Activated T-helper 17 cell treated with anti-CD3 and anti-CD28 coated beads, Interleukin-2, amount 50 U/mL, for 72 hours (primary cell): ENCODE measurements at regions not wholly inside any gene's neighbourhood (a gene's known extent, or its start where the extent isn't known, plus 50 kb on each side); places are given as distances from the start of the nearest gene placed in this dataset.
"Not testable (repeated sequence)": the region's sequence is repeated elsewhere in the genome, so short reads cannot be mapped to it uniquely, and the experiment has no call there.

Experiments
- ATAC-seq: fragments of 150-1000 bp; cut with Tn5 transposase; replicated peaks from 2 replicates; pipeline ENCODE4 v1.10.0; 2021; ENCODE audit warnings: mild to moderate bottlenecking, moderate library complexity
- H3K27ac Mint-ChIP-seq: one replicate; pipeline ENCODE4 v1.8.0; 2022; ENCODE audit warnings: mixed read lengths
- H3K27me3 Mint-ChIP-seq: one replicate; pipeline ENCODE4 v1.8.0; 2022; ENCODE audit warnings: mixed read lengths
- H3K36me3 Mint-ChIP-seq: one replicate; pipeline ENCODE4 v1.8.0; 2022; ENCODE audit warnings: low read depth, mild to moderate bottlenecking, mixed read lengths
- H3K4me1 Mint-ChIP-seq: one replicate; pipeline ENCODE4 v1.8.0; 2022; ENCODE audit warnings: mixed read lengths
- H3K4me3 Mint-ChIP-seq: one replicate; pipeline ENCODE4 v1.8.0; 2022; ENCODE audit warnings: mild to moderate bottlenecking, mixed read lengths
- H3K9me3 Mint-ChIP-seq: one replicate; pipeline ENCODE4 v1.8.0; 2022; ENCODE audit warnings: mixed read lengths

DNA sequence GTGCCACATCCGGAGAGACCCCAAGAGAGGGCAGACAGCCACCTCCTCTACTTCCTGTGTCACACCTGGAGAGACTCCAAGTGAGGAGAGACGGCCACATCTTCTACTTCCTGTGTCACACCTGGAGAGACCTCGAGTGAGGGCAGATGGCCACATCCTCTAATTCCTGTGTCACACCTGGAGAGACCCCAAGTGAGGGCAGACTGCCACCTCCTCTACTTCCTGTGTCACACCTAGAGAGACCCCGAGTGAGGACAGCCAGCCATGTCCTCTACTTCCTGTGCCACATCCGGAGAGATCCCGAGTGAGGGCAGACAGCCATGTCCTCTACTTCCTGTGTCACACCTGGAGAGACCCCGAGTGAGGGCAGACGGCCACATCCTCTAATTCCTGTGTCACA lies 150.7 kb upstream of the CDH4 start:
- not testable (repeated sequence) for H3K4me1 Mint-ChIP-seq, ATAC-seq, H3K4me3 Mint-ChIP-seq, H3K27ac Mint-ChIP-seq, H3K9me3 Mint-ChIP-seq, H3K36me3 Mint-ChIP-seq, H3K27me3 Mint-ChIP-seq

DNA sequence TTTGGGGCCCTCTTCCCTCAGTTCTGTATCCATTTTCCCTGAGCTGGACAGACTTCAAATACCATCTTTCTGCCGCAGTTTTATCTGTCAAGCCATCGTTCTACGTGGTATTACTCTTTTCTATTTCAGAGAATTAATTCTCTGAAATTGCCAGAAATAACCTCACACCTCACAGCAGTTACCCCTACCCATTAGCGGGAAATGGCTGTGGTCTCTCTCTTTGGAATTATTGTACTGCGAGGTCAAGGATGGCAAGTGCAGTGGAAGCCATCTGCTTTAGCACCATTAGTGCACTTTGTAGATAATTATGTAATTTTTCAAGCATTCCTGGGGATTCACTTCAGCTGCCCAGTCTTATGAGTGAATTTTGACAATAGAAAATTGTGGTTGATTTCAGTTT lies 147.8 kb upstream of the CDH4 start:
- Mint-ChIP-seq H3K27me3 (peaks cover 9% of the 10 kb centered on the region), H3K4me3 (no peak overlapping the region), H3K36me3 (no peaks in the 10 kb centered on the region), H3K9me3 (no peaks in the 10 kb centered on the region), H3K4me1 (no peaks in the 10 kb centered on the region), H3K27ac (no peak overlapping the region)
- ATAC-seq, result no peak

DNA sequence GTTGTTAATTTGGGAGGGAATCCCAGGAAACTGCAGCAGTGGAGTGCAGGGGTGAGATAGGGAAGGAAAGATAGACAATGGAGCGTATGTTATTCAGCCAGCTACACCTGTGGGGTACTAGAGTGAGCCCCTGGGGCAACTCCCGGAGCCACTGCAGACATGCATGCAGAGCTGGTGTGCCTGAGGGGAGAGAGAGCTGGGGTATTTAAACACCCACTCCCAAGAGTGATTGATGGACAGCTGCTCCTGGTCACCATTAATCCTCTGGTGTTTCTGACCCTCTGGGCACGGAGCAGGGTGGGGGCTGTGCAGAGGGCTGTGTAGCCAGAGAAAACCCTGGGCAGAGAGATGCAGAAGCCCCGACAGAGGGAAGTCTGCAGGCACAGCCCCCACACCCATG lies 146.7 kb upstream of the CDH4 start:
- Mint-ChIP-seq H3K27me3 (peaks cover 9% of the 10 kb centered on the region), H3K4me3 (no peak overlapping the region), H3K27ac (no peak overlapping the region), H3K36me3 (no peaks in the 10 kb centered on the region), H3K4me1 (no peaks in the 10 kb centered on the region), H3K9me3 (no peaks in the 10 kb centered on the region)
- ATAC-seq, result no peak

DNA sequence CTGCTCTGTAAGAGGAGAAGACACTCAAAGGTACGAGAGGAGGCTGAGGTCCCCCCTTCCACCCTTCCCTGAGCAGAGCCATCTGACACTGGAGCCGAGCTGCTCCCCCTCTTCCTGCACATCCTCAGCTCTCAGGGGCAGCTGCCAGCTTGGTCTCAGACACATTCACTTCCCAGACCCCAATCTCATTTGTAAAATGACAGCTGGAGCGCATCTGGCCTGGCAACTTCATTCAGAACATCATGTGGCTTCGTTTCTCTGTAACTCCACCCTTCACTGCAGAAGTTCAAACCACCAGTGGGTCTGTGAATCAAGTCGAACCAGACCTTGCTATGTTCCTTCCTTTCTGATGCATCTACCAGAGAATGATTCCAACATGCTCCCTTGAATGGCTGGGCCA lies 145.6 kb upstream of the CDH4 start:
- peaks cover 9% of the 10 kb centered on the region for H3K27me3 Mint-ChIP-seq
- H3K27ac Mint-ChIP-seq, result no peak overlapping the region
- no peaks in the 10 kb centered on the region for H3K36me3 Mint-ChIP-seq
- H3K9me3 Mint-ChIP-seq, result no peaks in the 10 kb centered on the region
- no peaks in the 10 kb centered on the region for H3K4me1 Mint-ChIP-seq
- H3K4me3 Mint-ChIP-seq, result no peak overlapping the region
- ATAC-seq, result no peak

DNA sequence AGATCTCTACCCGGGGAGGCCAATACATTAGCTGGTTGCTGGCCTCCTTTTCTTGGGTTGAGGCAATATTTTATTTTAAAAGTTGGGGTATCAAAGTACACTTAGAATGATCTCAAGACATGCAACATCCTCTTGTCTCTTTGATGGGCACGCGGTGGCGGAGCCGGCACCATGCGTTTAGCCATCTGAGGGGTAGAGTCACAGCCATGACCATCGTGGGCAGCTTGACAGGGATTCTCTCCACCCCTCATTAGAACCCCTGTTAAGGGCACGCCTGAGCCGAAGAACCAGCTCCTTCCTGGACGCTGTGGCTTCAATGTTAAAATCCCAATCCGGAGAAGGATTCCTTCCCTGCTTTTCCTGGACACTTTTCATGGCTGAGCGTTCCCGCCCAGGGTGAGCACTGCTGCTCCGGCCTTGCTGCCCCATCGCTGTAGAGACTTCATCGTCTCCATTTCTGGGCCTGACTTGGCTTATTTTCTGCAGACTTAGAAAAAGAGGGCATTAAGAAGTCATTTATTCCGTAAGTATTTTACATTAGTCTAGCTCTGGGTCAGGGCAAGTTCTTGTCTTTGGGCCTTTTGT lies 142.7 kb upstream of the CDH4 start:
- Mint-ChIP-seq H3K27ac (no peak overlapping the region), H3K4me3 (no peak overlapping the region), H3K27me3 (peaks cover 9% of the 10 kb centered on the region), H3K4me1 (no peaks in the 10 kb centered on the region), H3K36me3 (no peaks in the 10 kb centered on the region), H3K9me3 (no peaks in the 10 kb centered on the region)
- no peak for ATAC-seq

DNA sequence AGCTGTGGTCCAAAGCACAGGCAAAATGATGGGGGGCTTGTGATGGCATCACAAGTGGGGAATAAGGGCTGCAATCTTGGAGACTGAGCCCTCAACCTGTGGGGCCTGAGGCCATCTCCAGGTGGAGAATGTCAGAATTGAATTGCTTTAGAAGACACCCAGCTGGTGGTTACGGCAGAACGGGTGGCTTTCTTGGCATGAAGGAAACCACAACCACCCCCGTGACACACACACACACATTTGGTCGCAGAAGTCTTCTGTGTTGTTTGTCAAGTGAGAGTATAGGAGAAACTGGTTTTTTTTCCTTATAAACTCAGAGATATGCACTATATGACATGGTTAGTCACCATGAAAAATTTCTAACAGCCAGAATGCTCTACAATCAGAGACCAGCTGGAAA lies 139.5 kb upstream of the CDH4 start:
- no peak overlapping the region for H3K4me3 Mint-ChIP-seq
- ATAC-seq, result no peak
- no peaks in the 10 kb centered on the region for H3K36me3 Mint-ChIP-seq
- H3K27ac Mint-ChIP-seq, result no peak overlapping the region
- H3K4me1 Mint-ChIP-seq, result no peaks in the 10 kb centered on the region
- H3K27me3 Mint-ChIP-seq, result peaks cover 4% of the 10 kb centered on the region
- H3K9me3 Mint-ChIP-seq, result no peaks in the 10 kb centered on the region

DNA sequence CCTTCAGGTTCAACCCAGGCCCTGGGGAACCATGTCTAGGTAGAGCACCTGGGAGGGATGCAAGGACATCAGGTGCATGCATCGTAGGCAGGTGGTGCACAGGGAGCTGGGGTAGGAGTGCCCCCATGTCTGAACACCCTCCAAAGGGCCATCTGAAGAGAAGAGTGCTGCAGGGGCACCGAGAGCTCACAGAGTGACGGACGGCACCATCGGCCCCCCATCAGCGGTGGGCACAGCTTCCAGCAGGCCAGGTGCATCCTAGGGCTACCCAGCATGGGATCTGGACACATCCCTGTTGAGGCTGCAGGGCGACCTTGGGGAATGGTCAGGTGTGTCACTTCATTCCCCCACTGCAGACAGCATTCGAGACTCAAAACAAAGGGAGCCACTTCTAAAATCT lies 138.3 kb upstream of the CDH4 start:
- H3K9me3 Mint-ChIP-seq, result no peaks in the 10 kb centered on the region
- H3K4me1 Mint-ChIP-seq, result no peaks in the 10 kb centered on the region
- H3K27me3 Mint-ChIP-seq, result peaks cover 4% of the 10 kb centered on the region
- no peak for ATAC-seq
- no peak overlapping the region for H3K27ac Mint-ChIP-seq
- no peak overlapping the region for H3K4me3 Mint-ChIP-seq
- no peaks in the 10 kb centered on the region for H3K36me3 Mint-ChIP-seq

DNA sequence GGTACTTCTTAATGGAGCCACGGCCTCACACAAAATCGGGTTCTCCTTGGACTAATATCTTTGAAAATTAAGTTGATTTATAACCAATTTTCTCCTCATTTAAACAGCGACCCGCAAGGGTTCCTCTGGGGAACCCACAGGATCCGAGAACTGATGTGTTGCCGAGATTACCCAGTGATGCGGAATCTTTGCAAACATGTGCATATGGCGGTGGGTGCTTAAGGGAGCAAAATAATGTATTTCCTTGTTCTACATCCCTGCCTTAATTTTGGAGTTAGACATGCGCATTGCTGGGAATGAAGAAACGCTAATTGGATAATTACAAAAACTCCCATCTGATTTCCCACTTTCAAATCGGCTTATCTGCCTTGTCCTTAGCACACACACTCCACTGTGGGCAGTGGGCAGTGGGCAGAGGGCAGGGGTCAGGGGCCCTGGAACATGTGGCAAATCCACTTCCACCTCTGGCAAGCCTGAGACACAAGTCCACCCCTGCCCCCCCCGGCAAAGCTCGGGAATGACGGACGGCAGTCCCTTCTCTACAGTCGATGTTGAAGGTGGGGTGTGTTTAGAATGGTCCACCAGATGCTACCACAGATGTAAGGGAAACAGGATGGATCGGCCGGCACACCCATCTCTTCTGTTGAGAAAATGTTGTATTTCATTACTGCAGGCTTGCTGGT lies 137.4 kb upstream of the CDH4 start:
- Mint-ChIP-seq H3K27ac (no peak overlapping the region), H3K9me3 (no peaks in the 10 kb centered on the region), H3K4me3 (no peak overlapping the region), H3K4me1 (no peaks in the 10 kb centered on the region), H3K27me3 (peaks cover 4% of the 10 kb centered on the region), H3K36me3 (no peaks in the 10 kb centered on the region)
- no peak for ATAC-seq

DNA sequence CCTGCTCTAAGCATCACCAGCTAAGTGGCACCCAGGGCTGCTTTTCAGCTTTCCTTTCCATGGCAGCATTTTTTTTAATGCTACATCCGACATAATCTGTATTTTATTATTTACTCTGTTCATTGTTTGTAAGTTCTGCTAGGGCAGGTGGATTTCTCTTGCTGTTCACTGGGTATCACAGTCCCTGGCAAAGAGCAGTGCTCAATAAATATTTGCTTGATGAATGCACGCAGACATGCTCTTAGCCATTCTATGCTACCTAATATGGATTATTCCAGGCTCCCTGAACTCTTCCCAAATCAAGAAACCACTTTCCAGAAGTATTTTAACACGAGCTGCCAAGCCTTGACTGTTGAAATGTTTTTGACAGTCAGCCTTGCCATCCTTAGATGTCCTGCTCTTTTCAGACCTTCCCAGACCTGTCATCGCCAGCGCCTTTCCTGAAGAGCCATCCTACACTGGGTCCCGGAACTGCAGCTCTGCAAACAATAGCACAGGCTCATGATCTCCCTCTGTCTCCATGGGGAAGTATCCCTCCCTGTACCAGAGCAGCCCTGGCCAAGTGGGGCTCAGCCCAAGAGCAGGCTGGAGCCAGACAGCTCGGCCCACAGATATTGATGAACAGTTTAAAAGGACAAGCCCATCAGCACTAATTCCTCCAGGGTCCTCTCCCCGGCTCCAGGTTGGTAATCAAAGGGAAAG lies 136.5 kb upstream of the CDH4 start:
- Mint-ChIP-seq H3K27ac (no peak overlapping the region), H3K27me3 (peaks cover 4% of the 10 kb centered on the region), H3K4me3 (no peak overlapping the region), H3K4me1 (peaks cover 1% of the 10 kb centered on the region), H3K36me3 (no peaks in the 10 kb centered on the region), H3K9me3 (no peaks in the 10 kb centered on the region)
- ATAC-seq, result no peak

DNA sequence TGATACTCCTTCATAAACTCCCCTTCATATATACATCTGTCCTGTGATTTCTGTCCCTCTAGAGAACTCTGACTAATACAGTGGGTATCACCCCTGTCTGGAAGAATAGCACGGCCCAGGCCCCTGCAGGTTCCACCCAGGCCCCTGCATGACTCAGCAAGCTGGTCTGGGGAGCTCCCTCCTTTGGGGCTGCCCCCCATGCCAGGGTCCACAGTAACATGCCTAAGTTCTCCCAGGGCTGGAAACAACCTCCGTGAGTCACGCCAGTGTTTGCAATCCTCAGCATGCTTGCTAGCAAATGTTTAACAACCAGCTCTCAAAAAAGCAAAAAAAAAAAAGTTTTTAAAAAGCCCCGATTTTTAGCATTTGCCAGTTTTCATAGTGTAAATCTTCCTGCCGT lies 134.3 kb upstream of the CDH4 start:
- Mint-ChIP-seq H3K36me3 (no peaks in the 10 kb centered on the region), H3K4me1 (peaks cover 4% of the 10 kb centered on the region), H3K27me3 (peaks cover 4% of the 10 kb centered on the region), H3K27ac (no peak overlapping the region), H3K9me3 (no peaks in the 10 kb centered on the region), H3K4me3 (no peak overlapping the region)
- ATAC-seq, result no peak

DNA sequence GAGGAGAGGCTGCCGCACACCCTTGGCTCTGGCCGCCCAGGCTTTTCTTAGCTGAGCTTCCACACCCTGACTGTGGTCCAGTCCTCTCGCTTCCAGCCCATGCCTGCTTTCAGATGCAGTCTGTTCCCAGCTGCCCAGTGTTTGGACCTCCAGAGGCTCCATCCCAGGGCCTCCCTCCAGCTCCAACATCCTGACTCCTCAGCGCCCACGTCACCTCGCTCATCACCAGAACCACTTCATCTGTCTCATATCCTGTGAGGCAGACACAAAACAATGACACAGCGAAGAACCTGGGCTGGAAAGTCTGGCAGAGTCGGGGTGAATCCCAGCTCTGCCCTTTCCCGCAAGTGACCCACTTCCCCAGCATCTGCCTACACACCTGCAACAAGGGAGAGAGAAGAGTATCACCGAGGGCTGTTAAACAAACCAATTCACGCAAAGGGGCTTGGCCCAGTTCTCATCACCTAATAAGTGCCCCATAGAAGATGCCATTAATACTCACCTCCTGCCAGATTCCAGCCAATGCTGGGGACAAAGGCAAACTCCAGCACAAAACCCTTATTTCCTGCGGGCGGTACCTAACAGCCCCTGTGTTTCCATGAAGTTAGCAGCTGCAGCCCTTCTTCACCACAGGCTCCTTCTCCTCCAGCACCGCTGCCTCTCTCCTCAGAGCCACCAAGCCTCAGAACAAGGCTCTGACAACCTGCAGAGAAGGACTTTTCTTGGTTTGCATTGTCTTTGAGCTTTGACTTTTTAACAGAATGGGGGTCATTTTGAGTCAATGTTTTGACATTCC lies 133.4 kb upstream of the CDH4 start:
- H3K4me3 Mint-ChIP-seq, result no peak overlapping the region
- no peaks in the 10 kb centered on the region for H3K36me3 Mint-ChIP-seq
- no peak for ATAC-seq
- H3K4me1 Mint-ChIP-seq, result peaks cover 4% of the 10 kb centered on the region
- H3K27ac Mint-ChIP-seq, result no peak overlapping the region
- H3K9me3 Mint-ChIP-seq, result no peaks in the 10 kb centered on the region
- peaks cover 4% of the 10 kb centered on the region for H3K27me3 Mint-ChIP-seq

DNA sequence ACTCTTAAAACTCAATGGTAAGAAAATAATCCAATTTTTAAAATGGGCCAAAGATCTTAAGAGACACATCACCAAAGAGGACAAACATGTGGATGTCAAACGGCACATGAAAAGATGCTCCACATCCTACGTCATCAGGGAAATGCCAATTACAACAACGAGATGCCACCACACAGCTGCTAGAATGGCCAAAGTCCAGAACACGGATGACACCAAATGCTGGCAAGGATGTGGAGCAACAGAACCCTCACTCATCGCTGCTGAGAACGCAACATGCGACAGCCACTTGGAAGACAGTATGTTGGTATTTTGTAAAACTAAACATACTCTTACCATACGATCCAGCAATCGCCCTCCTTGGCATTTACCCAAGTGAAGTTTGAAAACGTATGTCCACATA lies 132.8 kb upstream of the CDH4 start:
- H3K4me3 Mint-ChIP-seq, result no peak overlapping the region
- peaks cover 4% of the 10 kb centered on the region for H3K27me3 Mint-ChIP-seq
- ATAC-seq, result no peak
- H3K9me3 Mint-ChIP-seq, result no peaks in the 10 kb centered on the region
- no peak overlapping the region for H3K27ac Mint-ChIP-seq
- H3K36me3 Mint-ChIP-seq, result no peaks in the 10 kb centered on the region
- H3K4me1 Mint-ChIP-seq, result peaks cover 4% of the 10 kb centered on the region

DNA sequence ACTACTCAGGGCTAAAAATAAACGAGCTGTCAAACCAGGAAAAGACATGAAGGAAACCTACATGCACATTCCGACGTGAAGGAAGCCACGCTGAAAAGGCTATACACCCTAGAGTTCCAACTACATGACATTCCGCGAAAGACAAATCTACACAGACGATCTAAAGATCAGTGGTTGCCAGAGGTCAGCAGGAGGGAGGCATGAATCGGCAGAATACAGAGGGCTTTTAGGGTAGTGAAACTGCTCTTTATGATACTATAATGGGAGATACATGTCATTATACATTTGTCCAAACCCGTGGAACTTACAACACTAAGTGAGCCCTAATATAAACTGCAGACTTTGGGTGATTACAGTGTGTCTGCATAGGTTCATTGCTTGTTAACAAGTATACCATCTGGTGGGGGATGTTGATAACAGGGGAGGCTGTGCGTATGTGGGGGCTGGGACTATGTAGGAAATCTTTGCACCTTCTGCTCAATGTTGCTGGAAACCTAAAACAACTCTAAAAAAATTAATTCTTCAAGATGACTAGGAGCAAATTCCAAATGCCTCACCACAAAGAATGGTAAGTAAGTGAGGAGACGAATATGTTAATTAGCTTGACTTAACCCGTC lies 132.2 kb upstream of the CDH4 start:
- Mint-ChIP-seq H3K27me3 (peaks cover 4% of the 10 kb centered on the region), H3K27ac (no peak overlapping the region), H3K9me3 (no peaks in the 10 kb centered on the region), H3K36me3 (no peaks in the 10 kb centered on the region), H3K4me1 (peaks cover 4% of the 10 kb centered on the region), H3K4me3 (no peak overlapping the region)
- ATAC-seq, result no peak
